IPS DF 6.9 (cell line): ENCODE measurements at regions not wholly inside any gene's neighbourhood (a gene's known extent, or its start where the extent isn't known, plus 50 kb on each side); places are given as distances from the start of the nearest gene placed in this dataset.
"Not testable (repeated sequence)": the region's sequence is repeated elsewhere in the genome, so short reads cannot be mapped to it uniquely, and the experiment has no call there.

Experiments
- DNase-seq: peaks from one replicate; pipeline ENCODE4 v3.0.0-alpha.2; 2013; ENCODE audit warnings: low read depth, low spot score
- H3K27ac ChIP-seq: one replicate; pipeline ENCODE4 v1.5.1; 2013; ENCODE audit warnings: low read length, control low read depth
- H3K27me3 ChIP-seq: 2 replicates; pipeline ENCODE4 v1.6.1; 2013; ENCODE audit warnings: mild to moderate bottlenecking, low read length; ENCODE audit not compliant: control insufficient read depth, insufficient read depth
- H3K36me3 ChIP-seq: 2 replicates; pipeline ENCODE4 v1.6.1; 2013; ENCODE audit warnings: low read length; ENCODE audit not compliant: control insufficient read depth, insufficient read depth
- H3K4me1 ChIP-seq: 2 replicates; pipeline ENCODE4 v1.6.1; 2013; ENCODE audit warnings: low read length; ENCODE audit not compliant: control insufficient read depth, insufficient read depth
- H3K4me3 ChIP-seq: 2 replicates; pipeline ENCODE4 v1.5.1; 2013; ENCODE audit warnings: mild to moderate bottlenecking, low read length
- H3K9me3 ChIP-seq: 2 replicates; pipeline ENCODE4 v1.6.1; 2013; ENCODE audit warnings: low read length, inconsistent platforms; ENCODE audit not compliant: control insufficient read depth, insufficient read depth
- WGBS: extraction: QIAGEN DNeasy Blood & Tissue Kit; methylation state at CpG from one replicate; pipeline ENCODE4 v1.1.7; 2013; ENCODE audit warnings: mixed read lengths, missing lambda C conversion rate; ENCODE audit not compliant: insufficient read length, insufficient coverage; 5-methylcytosine and 5-hydroxymethylcytosine counted together

DNA sequence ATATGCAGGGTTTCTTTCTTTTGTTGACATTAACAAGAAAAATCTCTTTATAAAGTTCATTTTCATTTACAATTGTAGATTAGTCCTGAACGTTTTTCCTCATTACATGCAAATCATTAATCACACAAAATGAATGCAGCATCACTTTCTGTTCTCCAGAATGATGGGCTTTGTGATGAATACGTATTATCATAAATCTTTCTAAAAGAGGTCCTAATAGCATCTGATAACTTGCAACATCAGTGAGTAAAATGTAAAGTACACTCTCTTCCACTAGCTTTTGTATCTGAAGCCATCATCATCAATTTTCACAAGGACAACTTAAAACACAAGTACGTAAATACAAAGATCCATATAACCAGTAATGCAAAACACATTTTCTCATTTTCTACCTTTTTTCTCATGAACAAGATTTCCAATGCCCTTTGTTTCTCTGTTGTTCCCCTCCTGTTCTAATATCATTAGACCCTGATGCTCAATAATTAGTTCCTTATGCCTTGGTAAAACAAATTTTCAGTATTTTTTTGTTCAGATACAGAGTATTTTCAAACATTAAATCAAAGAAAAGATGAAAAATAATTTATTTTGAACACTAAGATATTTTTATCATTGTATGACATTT lies 437.4 kb upstream of the MIR17HG start:
- no peaks in the 10 kb centered on the region for H3K36me3 ChIP-seq
- no peak overlapping the region for H3K27ac ChIP-seq
- no peak for DNase-seq
- H3K9me3 ChIP-seq, result no peaks in the 10 kb centered on the region
- WGBS, result no CpG with 5 or more reads among the region's 3 CpGs
- H3K27me3 ChIP-seq, result no peaks in the 10 kb centered on the region
- no peak overlapping the region for H3K4me3 ChIP-seq
- no peaks in the 10 kb centered on the region for H3K4me1 ChIP-seq

DNA sequence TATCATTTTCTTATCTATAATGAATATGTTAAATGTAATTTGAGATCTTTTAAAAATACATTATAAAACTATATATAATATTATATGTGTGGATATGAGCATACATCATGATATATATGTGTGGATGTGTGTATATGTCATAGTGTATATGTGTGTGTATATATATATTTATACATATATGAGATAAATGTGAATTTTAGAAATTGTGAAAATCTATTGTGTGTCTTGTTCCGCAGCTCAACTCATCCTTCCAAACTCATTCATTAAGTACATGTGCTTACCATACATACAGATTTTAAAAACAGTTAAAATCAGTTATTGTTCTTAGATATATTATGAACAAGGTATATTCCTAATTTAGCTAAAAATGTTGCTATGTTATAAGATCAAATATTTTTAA lies 435.2 kb upstream of the MIR17HG start:
- Histone ChIP-seq H3K9me3 (no peaks in the 10 kb centered on the region), H3K4me3 (no peak overlapping the region), H3K36me3 (no peaks in the 10 kb centered on the region), H3K27ac (no peak overlapping the region), H3K27me3 (no peaks in the 10 kb centered on the region), H3K4me1 (no peaks in the 10 kb centered on the region)
- WGBS, result no CpG with 5 or more reads among the region's 1 CpG
- no peak for DNase-seq

DNA sequence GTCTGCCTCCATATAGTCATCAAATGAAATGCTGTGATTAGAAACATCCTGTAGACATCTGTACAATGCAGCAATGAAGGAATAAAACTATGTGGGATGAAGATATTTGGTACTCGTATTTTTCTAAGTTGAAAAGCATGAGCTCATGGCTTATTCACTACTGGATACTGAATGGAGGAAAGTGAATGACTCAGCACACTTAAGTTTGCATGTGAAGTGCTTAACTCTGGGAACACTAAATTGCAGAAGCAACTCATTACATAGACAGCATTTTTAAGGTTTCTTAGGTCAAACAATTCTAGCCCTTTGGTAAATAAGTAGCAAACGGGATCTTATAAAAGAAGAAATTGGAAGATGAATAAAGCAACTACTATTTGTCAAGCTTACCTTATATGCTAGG lies 429.0 kb upstream of the MIR17HG start:
- no peaks in the 10 kb centered on the region for H3K4me1 ChIP-seq
- no peak for DNase-seq
- WGBS, result no CpG with 5 or more reads among the region's 2 CpGs
- H3K27me3 ChIP-seq, result no peaks in the 10 kb centered on the region
- no peak overlapping the region for H3K4me3 ChIP-seq
- no peaks in the 10 kb centered on the region for H3K9me3 ChIP-seq
- H3K27ac ChIP-seq, result no peak overlapping the region
- H3K36me3 ChIP-seq, result no peaks in the 10 kb centered on the region

DNA sequence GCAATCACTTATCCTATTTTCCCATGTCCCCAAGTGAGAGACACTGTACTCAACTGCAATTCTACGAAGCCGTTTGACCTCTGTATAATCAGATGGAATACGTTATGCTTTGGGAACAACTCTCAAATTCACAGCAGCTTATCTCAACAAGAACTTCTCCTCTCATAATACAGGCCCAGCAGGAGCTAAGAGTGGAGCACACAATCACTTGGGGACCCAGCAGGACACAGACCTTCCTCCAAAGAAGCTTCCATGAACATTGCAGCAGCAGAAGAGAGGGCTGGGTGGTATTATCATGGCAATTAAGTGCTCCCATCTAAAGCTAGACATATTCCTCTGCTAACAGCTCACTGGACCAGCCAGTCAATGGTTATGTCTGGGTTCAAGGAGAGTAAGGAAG lies 428.3 kb upstream of the MIR17HG start:
- Histone ChIP-seq H3K36me3 (no peaks in the 10 kb centered on the region), H3K9me3 (no peaks in the 10 kb centered on the region), H3K27ac (no peak overlapping the region), H3K4me1 (no peaks in the 10 kb centered on the region), H3K27me3 (no peaks in the 10 kb centered on the region), H3K4me3 (no peak overlapping the region)
- DNase-seq, result no peak
- WGBS, result no CpG with 5 or more reads among the region's 3 CpGs

DNA sequence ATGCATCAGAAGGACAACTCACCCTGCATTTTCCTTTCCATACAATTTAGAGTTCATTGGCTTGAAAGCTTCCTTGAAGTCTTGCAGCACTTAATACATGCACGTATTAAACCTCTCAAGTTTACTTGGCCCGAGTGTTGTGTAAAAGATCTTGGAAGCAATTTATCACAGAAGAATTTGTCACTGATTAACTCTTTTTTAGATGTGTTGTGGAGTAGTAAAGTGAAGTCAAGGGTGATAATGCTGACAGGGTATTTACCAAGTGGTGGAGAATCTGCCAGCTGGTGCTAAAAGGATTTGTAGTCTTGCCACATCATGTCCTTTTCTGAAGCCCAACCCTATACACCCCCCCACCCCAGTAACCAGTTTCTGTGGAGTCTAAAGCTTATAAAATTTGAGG lies 421.0 kb upstream of the MIR17HG start:
- no peaks in the 10 kb centered on the region for H3K36me3 ChIP-seq
- H3K27ac ChIP-seq, result no peak overlapping the region
- no peaks in the 10 kb centered on the region for H3K9me3 ChIP-seq
- no peaks in the 10 kb centered on the region for H3K4me1 ChIP-seq
- no CpG with 5 or more reads among the region's 2 CpGs for WGBS
- H3K4me3 ChIP-seq, result no peak overlapping the region
- H3K27me3 ChIP-seq, result no peaks in the 10 kb centered on the region
- no peak for DNase-seq

DNA sequence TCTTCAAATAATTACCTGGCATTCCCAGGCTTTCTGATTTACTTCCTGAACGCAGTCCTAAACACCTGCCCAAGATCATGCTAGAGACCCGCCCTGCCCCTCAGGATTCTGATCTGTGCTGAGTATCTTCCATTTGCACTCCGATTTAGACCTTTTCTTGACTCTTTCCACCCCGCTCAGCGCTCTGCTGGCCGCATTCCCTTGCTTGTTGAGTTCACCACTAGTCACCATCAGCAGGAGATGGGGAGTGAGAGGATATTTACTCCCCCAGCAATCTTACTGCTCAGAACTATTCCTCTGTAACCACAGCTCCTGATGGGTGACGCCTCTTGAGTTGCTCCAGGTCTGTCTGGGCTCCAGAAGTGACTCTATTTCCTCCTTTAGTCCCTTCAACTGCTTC lies 419.4 kb upstream of the MIR17HG start:
- H3K9me3 ChIP-seq, result no peaks in the 10 kb centered on the region
- H3K27ac ChIP-seq, result no peak overlapping the region
- no peaks in the 10 kb centered on the region for H3K27me3 ChIP-seq
- no peaks in the 10 kb centered on the region for H3K4me1 ChIP-seq
- H3K4me3 ChIP-seq, result no peak overlapping the region
- no peak for DNase-seq
- no peaks in the 10 kb centered on the region for H3K36me3 ChIP-seq
- WGBS, result no CpG with 5 or more reads among the region's 7 CpGs

DNA sequence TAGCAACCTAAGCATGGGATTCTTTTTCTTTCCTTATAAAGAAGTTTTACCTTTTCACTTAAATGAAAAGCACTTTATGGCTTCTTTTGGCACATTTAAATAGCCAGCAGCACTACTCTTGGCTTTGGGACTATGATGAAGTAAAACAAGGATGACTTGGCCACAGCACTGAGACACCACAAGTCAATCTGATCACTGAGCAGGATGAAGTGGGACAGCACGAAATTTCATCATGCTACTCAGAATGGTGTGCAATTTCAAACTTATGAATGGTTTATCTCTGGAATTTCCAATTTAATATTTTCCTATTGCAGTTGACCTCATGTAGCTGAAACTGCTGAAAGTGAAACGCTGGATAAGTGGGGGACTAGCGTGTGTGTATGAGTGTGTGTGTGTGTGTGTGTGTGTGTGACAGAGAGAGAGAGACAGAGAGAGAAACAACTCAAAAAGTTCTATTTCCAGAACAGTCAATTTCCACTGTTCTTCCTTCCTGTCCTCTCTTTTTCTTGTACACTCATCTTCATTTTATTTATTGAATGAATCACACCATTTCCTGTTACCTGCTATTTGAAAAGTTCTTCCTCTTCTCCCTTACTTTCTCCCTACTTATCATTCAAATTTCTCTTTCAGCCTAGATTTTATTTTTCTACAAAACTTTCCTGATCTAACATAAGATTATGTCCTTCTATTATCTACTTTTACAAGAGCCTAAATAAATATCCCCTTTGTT lies 414.2 kb upstream of the MIR17HG start:
- no peaks in the 10 kb centered on the region for H3K36me3 ChIP-seq
- DNase-seq, result no peak
- no CpG with 5 or more reads among the region's 3 CpGs for WGBS

DNA sequence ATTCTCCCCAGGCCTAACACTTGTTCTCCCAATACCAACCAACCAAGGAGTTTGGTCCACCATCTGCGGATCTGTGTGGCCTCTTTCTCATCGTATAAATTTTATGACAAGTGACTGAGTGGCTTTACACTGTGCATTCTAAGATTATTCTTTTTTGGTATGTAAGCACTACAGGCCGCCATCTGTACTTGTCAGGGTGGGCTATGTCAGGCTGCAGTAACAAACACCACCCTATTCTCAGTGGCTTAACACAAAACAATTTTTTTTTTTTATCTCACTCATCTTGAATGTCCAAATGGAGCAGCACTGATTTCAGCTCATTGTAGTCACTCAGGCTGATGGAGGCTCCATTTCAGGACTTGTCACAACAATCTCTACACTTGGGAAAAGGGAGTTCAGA lies 412.7 kb upstream of the MIR17HG start:
- Histone ChIP-seq H3K36me3 (no peaks in the 10 kb centered on the region), H3K27me3 (no peaks in the 10 kb centered on the region), H3K4me3 (no peak overlapping the region), H3K9me3 (no peaks in the 10 kb centered on the region), H3K4me1 (no peaks in the 10 kb centered on the region), H3K27ac (no peak overlapping the region)
- no CpG with 5 or more reads among the region's 3 CpGs for whole genome bisulfite sequencing
- DNase-seq, result no peak

More for the DNA sequence above, 414.2 kb upstream of the MIR17HG start:
- H3K4me3 ChIP-seq, result no peak overlapping the region
- H3K4me1 ChIP-seq, result no peaks in the 10 kb centered on the region
- H3K27ac ChIP-seq, result no peak overlapping the region
- no peaks in the 10 kb centered on the region for H3K9me3 ChIP-seq
- H3K27me3 ChIP-seq, result no peaks in the 10 kb centered on the region

DNA sequence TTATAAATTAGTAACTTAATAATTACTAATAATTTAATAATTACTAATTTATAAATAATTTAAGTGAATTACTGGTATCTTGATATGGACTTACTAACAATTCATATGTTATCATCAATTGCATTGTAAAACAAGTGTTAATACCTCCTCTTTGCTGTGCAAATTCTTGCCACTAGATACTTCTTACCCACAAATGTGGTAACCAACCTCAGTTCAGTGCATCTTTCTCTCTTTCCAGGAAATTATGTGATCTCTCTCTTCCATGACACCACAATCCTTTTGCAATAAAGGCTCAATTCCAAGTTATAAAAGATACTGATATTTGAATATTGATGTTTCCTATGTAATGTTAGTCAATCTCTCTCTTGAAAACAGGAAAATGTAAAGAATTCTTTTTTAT lies 408.6 kb upstream of the MIR17HG start:
- H3K27me3 ChIP-seq, result no peaks in the 10 kb centered on the region
- H3K4me3 ChIP-seq, result no peak overlapping the region
- no peak for DNase-seq
- no peak overlapping the region for H3K27ac ChIP-seq
- H3K9me3 ChIP-seq, result no peaks in the 10 kb centered on the region
- no peaks in the 10 kb centered on the region for H3K4me1 ChIP-seq
- H3K36me3 ChIP-seq, result no peaks in the 10 kb centered on the region

DNA sequence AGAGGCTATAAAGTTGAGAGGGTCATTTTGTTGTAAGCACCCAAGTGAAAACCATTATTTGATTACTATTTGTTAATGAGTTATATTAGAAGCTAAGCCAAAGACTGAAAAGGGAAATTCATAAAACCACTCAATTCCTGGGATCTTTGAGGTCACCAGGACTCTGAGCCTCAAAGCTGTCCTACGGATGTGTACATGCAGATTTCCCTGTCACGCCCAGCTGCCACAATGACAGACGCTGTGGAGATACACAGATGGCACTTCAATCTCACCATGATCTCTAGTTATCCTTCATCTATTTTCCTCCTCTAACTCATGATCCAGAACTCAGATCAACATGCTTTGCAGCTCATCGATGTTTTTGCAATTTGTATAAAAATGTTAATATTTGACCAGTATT lies 403.5 kb upstream of the MIR17HG start:
- no peak for DNase-seq
- Histone ChIP-seq H3K36me3 (no peaks in the 10 kb centered on the region), H3K9me3 (no peaks in the 10 kb centered on the region), H3K27ac (no peak overlapping the region), H3K4me1 (no peaks in the 10 kb centered on the region), H3K27me3 (no peaks in the 10 kb centered on the region), H3K4me3 (no peak overlapping the region)
- no CpG with 5 or more reads among the region's 4 CpGs for WGBS

DNA sequence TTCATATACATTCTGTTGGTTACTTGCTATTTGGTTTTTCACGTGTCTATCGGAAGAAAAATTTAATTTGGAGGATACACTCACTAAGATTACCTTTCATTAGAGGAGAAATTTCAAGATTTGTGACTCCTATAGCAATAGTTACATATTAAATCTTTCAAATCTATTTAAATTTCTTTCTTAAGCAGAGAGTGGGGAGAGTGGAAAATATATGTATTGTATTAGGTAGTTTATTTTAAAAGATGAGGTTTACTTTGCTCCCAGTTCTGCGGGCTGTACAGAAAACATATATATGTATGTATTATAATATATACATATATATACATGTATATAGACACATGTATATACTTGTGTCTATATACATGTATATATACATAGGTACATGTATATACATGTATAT lies 402.3 kb upstream of the MIR17HG start:
- not testable (repeated sequence) for H3K4me3 ChIP-seq, H3K36me3 ChIP-seq
- WGBS, result no CpG with 5 or more reads among the region's 3 CpGs

More for the DNA sequence above, 402.3 kb upstream of the MIR17HG start:
- not testable (repeated sequence) for H3K4me1 ChIP-seq, H3K27ac ChIP-seq, H3K27me3 ChIP-seq, H3K9me3 ChIP-seq, DNase-seq
